ENCODE measurements at regions not wholly inside any gene's neighbourhood (a gene's known extent, or its start where the extent isn't known, plus 50 kb on each side); places are given as distances from the start of the nearest gene placed in this dataset.

DNA sequence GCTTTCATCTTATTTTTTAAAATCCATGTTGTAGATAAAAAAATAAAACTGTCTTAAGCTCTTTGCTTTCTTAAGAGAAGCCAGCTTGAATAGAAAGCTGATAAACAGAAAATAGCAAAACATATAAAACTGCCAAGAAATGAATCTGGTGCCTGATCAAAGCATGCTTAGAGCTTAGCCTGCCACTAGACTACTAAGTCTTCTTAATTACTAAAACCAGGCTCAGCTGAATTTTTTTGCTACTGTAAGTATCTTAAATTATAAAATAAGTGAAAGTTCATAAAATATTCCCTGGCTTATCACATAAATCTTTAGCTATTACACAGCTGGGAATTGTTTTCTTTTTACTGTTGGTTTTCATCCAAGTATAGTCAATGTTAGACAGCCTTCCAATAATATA is 803.9 kb downstream of the DIPK2A start:
- Mint-ChIP-seq H3K27me3 (ENCODE audit: low read depth) (peaks cover 4% of the 10 kb centered on the region), H3K4me1 (peaks cover 44% of the 10 kb centered on the region), H3K27ac (peak overlapping the region; percentile 34 to 83 (median 76)), H3K9me3 (no peaks in the 10 kb centered on the region), H3K36me3 (ENCODE audit: low read depth) (no peaks in the 10 kb centered on the region), H3K4me3 (no peak overlapping the region)
- TF ChIP-seq, protein P1, sequence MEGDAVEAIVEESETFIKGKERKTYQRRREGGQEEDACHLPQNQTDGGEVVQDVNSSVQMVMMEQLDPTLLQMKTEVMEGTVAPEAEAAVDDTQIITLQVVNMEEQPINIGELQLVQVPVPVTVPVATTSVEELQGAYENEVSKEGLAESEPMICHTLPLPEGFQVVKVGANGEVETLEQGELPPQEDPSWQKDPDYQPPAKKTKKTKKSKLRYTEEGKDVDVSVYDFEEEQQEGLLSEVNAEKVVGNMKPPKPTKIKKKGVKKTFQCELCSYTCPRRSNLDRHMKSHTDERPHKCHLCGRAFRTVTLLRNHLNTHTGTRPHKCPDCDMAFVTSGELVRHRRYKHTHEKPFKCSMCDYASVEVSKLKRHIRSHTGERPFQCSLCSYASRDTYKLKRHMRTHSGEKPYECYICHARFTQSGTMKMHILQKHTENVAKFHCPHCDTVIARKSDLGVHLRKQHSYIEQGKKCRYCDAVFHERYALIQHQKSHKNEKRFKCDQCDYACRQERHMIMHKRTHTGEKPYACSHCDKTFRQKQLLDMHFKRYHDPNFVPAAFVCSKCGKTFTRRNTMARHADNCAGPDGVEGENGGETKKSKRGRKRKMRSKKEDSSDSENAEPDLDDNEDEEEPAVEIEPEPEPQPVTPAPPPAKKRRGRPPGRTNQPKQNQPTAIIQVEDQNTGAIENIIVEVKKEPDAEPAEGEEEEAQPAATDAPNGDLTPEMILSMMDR (IDR thresholded peaks at IDR 0.05; ENCODE audit: unreplicated experiment in 3 of 3), result no peak

DNA sequence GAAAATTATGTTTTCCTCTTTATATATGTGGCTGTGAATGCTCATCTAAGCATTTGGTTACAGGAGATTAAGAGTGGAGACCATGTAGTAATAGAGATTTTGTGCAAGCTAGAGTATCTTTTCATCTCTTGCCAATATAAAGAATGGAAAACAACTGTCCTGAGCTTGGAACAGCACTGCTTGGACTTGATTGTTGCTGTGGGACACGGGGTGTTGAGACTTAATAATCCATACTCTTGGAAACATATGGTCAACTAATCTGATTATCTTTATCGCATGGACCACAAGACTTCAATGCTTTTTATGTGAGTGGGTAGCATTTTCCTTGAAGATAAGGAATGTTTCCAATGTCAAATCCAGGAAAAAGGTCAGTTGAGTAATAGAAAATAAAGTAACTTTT is 806.3 kb downstream of the DIPK2A start:
- Mint-ChIP-seq H3K4me1 (peaks cover 25% of the 10 kb centered on the region), H3K27me3 (ENCODE audit: low read depth) (peaks cover 4% of the 10 kb centered on the region), H3K36me3 (ENCODE audit: low read depth) (no peaks in the 10 kb centered on the region), H3K4me3 (no peak overlapping the region), H3K9me3 (no peaks in the 10 kb centered on the region), H3K27ac (peak overlapping the region in 1 of 3 experiments; percentile 56)
- TF ChIP-seq, protein P1 (IDR thresholded peaks at IDR 0.05; ENCODE audit: unreplicated experiment in 3 of 3), result no peak

DNA sequence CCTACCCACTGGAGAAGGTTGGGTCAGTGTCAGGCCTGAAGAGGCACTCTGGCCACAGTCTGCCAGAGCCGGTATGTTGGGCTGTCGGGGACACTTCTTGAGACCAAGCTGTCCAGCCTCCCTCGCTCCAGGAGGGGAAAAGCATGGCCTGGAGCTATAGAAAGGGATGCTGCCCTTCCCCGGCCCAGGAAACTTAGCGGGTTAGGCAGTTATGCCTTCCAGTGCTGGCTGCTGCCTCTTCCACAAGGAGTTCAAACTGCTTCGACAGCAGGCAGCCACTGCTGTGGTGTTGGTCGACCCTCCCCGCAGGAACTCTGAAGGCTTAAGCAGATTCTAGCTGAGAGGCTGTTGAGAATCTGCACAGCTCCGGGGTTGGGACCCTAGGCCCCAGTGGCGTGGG is 819.4 kb downstream of the DIPK2A start:
- H3K9me3 Mint-ChIP-seq, result peaks cover 8% of the 10 kb centered on the region
- no peak overlapping the region for H3K27ac Mint-ChIP-seq
- TF ChIP-seq, protein P1 (IDR thresholded peaks at IDR 0.05; ENCODE audit: unreplicated experiment in 3 of 3), result no peak
- H3K4me3 Mint-ChIP-seq, result no peak overlapping the region
- no peaks in the 10 kb centered on the region for H3K36me3 Mint-ChIP-seq (ENCODE audit: low read depth)
- no peaks in the 10 kb centered on the region for H3K4me1 Mint-ChIP-seq
- H3K27me3 Mint-ChIP-seq (ENCODE audit: low read depth), result no peaks in the 10 kb centered on the region

DNA sequence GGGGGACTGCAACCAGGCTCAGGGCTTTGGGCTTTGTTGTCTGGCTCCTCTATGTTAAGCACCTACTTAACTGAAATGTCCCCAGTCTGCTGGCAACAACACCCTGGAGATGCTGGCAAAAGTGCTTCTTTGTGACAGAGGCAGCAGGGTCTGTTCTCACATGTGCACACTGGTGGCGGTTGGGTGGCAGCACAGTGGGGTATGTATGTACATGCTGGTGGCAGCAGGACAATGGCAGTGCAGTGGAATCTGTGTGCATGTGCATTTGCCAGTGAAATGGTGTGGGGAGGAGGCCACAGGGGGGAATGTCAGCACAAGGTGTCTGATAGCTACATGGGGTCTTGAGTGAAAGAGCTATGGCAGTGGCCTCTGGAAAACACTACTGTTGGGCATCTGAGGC is 830.3 kb downstream of the DIPK2A start:
- Mint-ChIP-seq H3K27ac (no peak overlapping the region), H3K27me3 (ENCODE audit: low read depth) (no peaks in the 10 kb centered on the region), H3K4me1 (no peaks in the 10 kb centered on the region), H3K9me3 (peaks cover 14% of the 10 kb centered on the region), H3K36me3 (ENCODE audit: low read depth) (no peaks in the 10 kb centered on the region), H3K4me3 (no peak overlapping the region)
- TF ChIP-seq, protein P1 (IDR thresholded peaks at IDR 0.05; ENCODE audit: unreplicated experiment in 3 of 3), result no peak

DNA sequence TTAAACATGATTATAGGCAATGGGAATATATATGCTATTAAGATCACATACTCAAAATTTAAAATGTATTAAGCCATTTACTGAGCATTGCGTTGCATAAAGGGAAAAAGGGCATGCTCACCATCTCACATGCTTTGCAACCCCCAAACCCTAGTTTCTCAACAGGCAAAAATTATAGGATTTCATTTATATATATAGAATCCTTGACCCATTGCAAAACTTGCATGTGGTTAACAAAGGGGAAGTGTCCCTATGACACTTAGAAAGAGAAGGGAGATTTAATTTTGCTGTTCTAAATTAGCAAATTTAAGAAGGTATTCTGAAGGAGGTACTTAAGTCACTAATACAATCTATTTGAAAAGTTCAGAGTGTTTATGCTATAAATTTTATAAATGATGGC is 837.8 kb downstream of the DIPK2A start:
- Mint-ChIP-seq H3K27ac (no peak overlapping the region), H3K4me1 (no peaks in the 10 kb centered on the region), H3K27me3 (ENCODE audit: low read depth) (no peaks in the 10 kb centered on the region), H3K36me3 (ENCODE audit: low read depth) (no peaks in the 10 kb centered on the region), H3K4me3 (no peak overlapping the region), H3K9me3 (peaks cover 12% of the 10 kb centered on the region)
- TF ChIP-seq, protein P1 (IDR thresholded peaks at IDR 0.05; ENCODE audit: unreplicated experiment in 3 of 3), result no peak

DNA sequence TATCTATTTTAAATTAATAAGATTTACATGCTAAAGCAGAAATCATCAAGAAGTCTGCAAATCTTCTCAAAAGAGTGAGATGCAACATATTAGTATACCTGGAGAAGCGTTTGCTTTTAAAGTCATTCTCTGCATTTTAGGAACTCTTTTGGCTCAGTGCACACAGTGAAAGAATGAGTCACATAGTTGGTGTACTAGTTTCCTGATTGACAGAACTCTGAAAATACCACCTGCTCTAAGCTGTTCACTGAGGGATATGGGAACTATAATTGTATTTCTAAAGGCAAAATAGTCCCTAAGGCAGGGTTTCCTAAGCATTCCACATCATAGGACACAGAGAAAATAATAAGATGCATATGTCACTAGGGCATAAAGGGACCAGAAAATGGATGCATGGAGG is 838.5 kb downstream of the DIPK2A start:
- H3K4me3 Mint-ChIP-seq, result no peak overlapping the region
- no peaks in the 10 kb centered on the region for H3K4me1 Mint-ChIP-seq
- no peaks in the 10 kb centered on the region for H3K27me3 Mint-ChIP-seq (ENCODE audit: low read depth)
- H3K9me3 Mint-ChIP-seq, result peaks cover 12% of the 10 kb centered on the region
- H3K27ac Mint-ChIP-seq, result no peak overlapping the region
- H3K36me3 Mint-ChIP-seq (ENCODE audit: low read depth), result no peaks in the 10 kb centered on the region
- TF ChIP-seq, protein P1 (IDR thresholded peaks at IDR 0.05; ENCODE audit: unreplicated experiment in 3 of 3), result no peak
